OCI-LY3 (cell line): ENCODE measurements at regions not wholly inside any gene's neighbourhood (a gene's known extent, or its start where the extent isn't known, plus 50 kb on each side); places are given as distances from the start of the nearest gene placed in this dataset.

Experiments
- H2AFZ ChIP-seq: fragments of 200-600, 300-600 bp; shearing (Covaris generic); 2 replicates; pipeline ENCODE4 v1.6.0; 2014; ENCODE audit warnings: antibody characterized with exemption, low read depth, low read length
- H3K27ac ChIP-seq: fragments of 200-600, 300-600 bp; sonication (generic); 2 replicates; pipeline ENCODE4 v1.5.1; 2014; ENCODE audit warnings: mild to moderate bottlenecking, low read length, moderate library complexity, mixed read lengths
- H3K27me3 ChIP-seq: fragments of 200-600, 300-600 bp; sonication (generic); 2 replicates; pipeline ENCODE4 v1.6.1; 2014; ENCODE audit warnings: low read depth, low read length, mixed read lengths
- H3K36me3 ChIP-seq: fragments of 200-600, 300-600 bp; sonication (generic); replicated peaks from 2 replicates; pipeline ENCODE3; 2014; ENCODE audit warnings: low read depth, low read length, mixed read lengths
- H3K4me1 ChIP-seq: fragments of 300-600, 200-600 bp; sonication (generic); 2 replicates; pipeline ENCODE4 v1.6.1; 2014; ENCODE audit warnings: low read length, mixed read lengths
- H3K4me2 ChIP-seq: fragments of 200-600, 300-600 bp; sonication (generic); 2 replicates; pipeline ENCODE4 v1.6.1; 2014; ENCODE audit warnings: low read length, mixed read lengths
- H3K4me3 ChIP-seq: fragments of 300-600, 200-600 bp; sonication (generic); 2 replicates; pipeline ENCODE4 v1.5.1; 2014; ENCODE audit warnings: antibody characterized with exemption, mild to moderate bottlenecking, low read length, moderate library complexity
- H3K79me2 ChIP-seq: fragments of 300-600, 200-600 bp; shearing (Covaris generic); 2 replicates; pipeline ENCODE4 v1.6.1; 2014; ENCODE audit warnings: mild to moderate bottlenecking, low read length, mixed read lengths
- H3K9ac ChIP-seq: fragments of 300-600, 200-600 bp; shearing (Covaris generic); 2 replicates; pipeline ENCODE4 v1.6.0; 2014; ENCODE audit warnings: mild to moderate bottlenecking, low read length, moderate library complexity
- H3K9me3 ChIP-seq: fragments of 200-600, 300-600 bp; shearing (Covaris generic); 2 replicates; pipeline ENCODE4 v1.6.1; 2014; ENCODE audit warnings: low read length, mixed read lengths; ENCODE audit not compliant: insufficient read depth
- H4K20me1 ChIP-seq: fragments of 200-600, 300-600 bp; sonication (generic); 2 replicates; pipeline ENCODE4 v1.6.1; 2016; ENCODE audit warnings: low read length, mixed read lengths; ENCODE audit not compliant: insufficient read depth
- EZH2phosphoT487 ChIP-seq: fragments of 200-600 bp; shearing (Covaris generic); IDR thresholded peaks from 2 replicates; pipeline ENCODE4 v1.6.1; 2018; ENCODE audit warnings: antibody characterized with exemption, mixed run types, low read depth
- TF ChIP-seq, protein P1 (sequence below): fragments of 200-600, 300-600 bp; sonication (generic); IDR thresholded peaks from 2 replicates; pipeline ENCODE4 v1.5.1; 2014; ENCODE audit warnings: antibody characterized with exemption, low read length, low read depth

DNA sequence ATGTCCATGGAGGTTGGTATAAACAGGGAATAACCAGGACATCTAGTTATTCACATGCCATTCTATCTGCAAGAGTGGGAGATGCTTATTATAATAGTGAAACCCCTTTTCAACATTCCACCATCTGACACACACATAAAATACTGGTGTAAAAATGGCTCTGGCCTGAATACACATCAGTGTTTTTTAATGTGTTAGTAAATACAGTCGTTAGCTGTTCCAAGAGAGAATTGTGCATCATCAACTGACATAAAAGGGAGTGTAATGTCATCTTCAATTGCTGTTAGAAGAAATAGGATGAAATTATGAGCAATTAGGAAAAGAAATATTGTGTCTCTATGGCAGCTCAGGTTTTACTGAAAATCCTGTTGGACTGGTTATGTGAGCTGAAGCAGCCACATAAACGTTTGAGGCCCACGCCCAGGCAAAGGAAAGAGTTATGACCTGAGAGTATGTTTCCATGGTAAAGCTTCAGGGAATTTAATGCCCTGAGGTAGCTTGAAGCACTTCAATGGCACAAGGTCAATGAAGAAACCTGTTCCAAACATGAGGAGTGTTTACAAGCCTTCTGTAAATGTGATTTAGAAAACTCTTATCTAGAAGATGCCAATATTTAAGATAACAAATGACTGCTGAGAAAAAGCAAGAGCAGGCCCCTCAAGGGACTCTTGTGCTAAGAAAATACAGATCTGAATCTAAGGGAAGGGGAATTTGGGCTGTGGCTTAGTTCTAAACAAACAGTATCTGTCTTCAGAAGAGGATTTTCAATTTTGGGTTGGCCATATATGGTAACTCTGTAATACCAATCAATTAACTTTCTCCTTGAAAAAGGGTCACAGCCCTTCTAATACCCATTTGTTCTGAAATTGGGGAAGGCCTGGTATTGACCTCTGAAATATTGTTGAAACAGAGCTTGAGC lies 384.3 kb downstream of the SEC16B start:
- peak overlapping the region; percentile 14; the same call in 1 of the 2 replicates for H3K4me2 ChIP-seq
- peak overlapping the region; percentile 12; the same call in 1 of the 2 replicates for H3K27ac ChIP-seq
- no peak overlapping the region for H2AFZ ChIP-seq
- no peaks in the 10 kb centered on the region for H4K20me1 ChIP-seq
- H3K79me2 ChIP-seq, result no peaks in the 10 kb centered on the region
- H3K36me3 ChIP-seq, result no peaks in the 10 kb centered on the region
- no peak overlapping the region for H3K9ac ChIP-seq
- peaks cover 37% of the 10 kb centered on the region for H3K4me1 ChIP-seq
- H3K4me3 ChIP-seq, result no peak overlapping the region
- H3K27me3 ChIP-seq, result no peaks in the 10 kb centered on the region
- H3K9me3 ChIP-seq, result no peaks in the 10 kb centered on the region
- no peak for TF ChIP-seq EZH2phosphoT487
- TF ChIP-seq, protein P1, sequence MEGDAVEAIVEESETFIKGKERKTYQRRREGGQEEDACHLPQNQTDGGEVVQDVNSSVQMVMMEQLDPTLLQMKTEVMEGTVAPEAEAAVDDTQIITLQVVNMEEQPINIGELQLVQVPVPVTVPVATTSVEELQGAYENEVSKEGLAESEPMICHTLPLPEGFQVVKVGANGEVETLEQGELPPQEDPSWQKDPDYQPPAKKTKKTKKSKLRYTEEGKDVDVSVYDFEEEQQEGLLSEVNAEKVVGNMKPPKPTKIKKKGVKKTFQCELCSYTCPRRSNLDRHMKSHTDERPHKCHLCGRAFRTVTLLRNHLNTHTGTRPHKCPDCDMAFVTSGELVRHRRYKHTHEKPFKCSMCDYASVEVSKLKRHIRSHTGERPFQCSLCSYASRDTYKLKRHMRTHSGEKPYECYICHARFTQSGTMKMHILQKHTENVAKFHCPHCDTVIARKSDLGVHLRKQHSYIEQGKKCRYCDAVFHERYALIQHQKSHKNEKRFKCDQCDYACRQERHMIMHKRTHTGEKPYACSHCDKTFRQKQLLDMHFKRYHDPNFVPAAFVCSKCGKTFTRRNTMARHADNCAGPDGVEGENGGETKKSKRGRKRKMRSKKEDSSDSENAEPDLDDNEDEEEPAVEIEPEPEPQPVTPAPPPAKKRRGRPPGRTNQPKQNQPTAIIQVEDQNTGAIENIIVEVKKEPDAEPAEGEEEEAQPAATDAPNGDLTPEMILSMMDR, result no peak

DNA sequence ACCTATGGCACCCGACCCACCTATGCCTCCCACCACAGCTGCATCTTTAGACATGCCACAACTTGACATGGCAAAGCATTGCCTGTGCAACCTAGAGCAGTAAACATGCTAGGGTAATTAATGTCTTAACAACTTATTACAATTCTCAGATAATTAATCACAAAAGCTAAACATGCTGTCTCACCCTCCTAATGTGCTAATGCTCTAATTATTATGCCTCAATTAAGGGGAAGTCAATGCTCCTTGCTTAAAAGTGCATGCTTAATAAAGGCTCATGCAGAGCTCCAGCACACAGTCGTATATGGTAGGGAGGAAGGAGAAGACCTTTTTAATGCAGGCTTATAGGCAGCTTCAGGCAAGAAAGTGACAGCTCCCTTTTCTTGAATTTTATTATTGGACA lies 396.0 kb downstream of the SEC16B start:
- Histone ChIP-seq H3K9ac (no peak overlapping the region), H3K4me1 (no peaks in the 10 kb centered on the region), H3K4me3 (no peak overlapping the region), H4K20me1 (no peaks in the 10 kb centered on the region), H3K79me2 (no peaks in the 10 kb centered on the region), H3K9me3 (no peaks in the 10 kb centered on the region), H3K4me2 (no peak overlapping the region), H2AFZ (no peak overlapping the region), H3K27me3 (peaks cover 26% of the 10 kb centered on the region; the same call in 1 of the 2 replicates), H3K36me3 (no peaks in the 10 kb centered on the region), H3K27ac (no peak overlapping the region)
- no peak for TF ChIP-seq EZH2phosphoT487
- TF ChIP-seq, protein P1, result no peak

DNA sequence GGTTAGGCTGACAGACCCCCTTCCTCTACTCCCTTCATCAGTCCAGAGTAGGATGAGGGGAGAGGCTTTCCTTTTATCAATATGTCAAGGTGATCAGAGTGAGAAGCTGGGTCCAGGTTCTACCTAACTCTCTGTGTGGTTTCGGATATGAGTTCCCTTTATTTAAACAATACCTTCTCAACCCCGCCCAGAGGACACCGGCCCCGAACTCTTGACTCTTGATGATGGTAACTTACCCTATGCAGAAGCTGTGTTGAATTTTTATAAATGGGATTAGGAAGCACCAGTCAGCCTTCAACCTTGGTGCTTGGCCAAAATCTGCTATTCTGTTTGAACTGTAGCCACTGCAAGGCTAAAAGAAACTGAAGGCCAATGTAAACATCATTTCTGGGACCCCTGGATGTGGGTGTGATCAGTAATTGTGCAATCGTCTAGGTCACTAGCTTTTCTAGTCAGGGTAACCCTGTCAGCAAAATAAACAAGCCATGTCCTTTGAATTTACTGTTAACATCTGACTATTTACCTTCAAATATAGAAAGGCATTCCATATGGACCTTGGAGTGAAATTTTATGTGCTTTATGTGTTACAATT lies 398.3 kb downstream of the SEC16B start:
- Histone ChIP-seq H2AFZ (no peak overlapping the region), H3K4me3 (no peak overlapping the region), H3K79me2 (no peaks in the 10 kb centered on the region), H3K27ac (no peak overlapping the region), H3K27me3 (peaks cover 39% of the 10 kb centered on the region), H3K4me2 (no peak overlapping the region), H3K36me3 (no peaks in the 10 kb centered on the region), H3K9me3 (no peaks in the 10 kb centered on the region), H4K20me1 (no peaks in the 10 kb centered on the region), H3K4me1 (peaks cover 12% of the 10 kb centered on the region), H3K9ac (no peak overlapping the region)
- TF ChIP-seq, protein P1, result no peak
- TF ChIP-seq EZH2phosphoT487, result no peak

DNA sequence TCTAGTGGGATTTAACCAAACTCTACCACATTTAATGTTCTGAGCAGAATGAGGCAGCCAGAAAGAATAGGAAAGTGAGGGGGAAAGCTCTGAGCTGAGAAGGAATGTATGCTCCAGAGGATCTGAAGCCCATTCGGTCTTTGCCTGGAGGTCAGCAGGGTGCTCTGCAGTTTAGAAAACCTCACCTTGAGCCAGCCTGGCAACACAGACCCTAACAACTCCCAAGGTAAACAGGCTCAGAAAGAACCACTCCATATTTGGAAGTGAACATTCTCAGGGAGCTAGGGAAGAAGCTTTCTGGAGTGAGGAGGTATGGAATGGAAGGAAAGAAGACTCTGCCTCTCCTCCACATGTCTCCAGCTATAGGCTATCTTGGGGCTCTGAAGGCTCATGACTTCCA lies 398.8 kb downstream of the SEC16B start:
- H3K4me3 ChIP-seq, result no peak overlapping the region
- no peaks in the 10 kb centered on the region for H3K36me3 ChIP-seq
- TF ChIP-seq EZH2phosphoT487, result no peak
- TF ChIP-seq, protein P1, result no peak
- H3K4me1 ChIP-seq, result peaks cover 13% of the 10 kb centered on the region
- H3K9me3 ChIP-seq, result no peaks in the 10 kb centered on the region
- no peaks in the 10 kb centered on the region for H4K20me1 ChIP-seq
- no peak overlapping the region for H3K27ac ChIP-seq
- no peaks in the 10 kb centered on the region for H3K79me2 ChIP-seq
- H3K4me2 ChIP-seq, result no peak overlapping the region
- H3K9ac ChIP-seq, result no peak overlapping the region
- H2AFZ ChIP-seq, result no peak overlapping the region
- H3K27me3 ChIP-seq, result peaks cover 43% of the 10 kb centered on the region
